ENCODE measurements at regions not wholly inside any gene's neighbourhood (a gene's known extent, or its start where the extent isn't known, plus 50 kb on each side); places are given as distances from the start of the nearest gene placed in this dataset.
"Not testable (repeated sequence)": the region's sequence is repeated elsewhere in the genome, so short reads cannot be mapped to it uniquely, and the experiment has no call there.

DNA sequence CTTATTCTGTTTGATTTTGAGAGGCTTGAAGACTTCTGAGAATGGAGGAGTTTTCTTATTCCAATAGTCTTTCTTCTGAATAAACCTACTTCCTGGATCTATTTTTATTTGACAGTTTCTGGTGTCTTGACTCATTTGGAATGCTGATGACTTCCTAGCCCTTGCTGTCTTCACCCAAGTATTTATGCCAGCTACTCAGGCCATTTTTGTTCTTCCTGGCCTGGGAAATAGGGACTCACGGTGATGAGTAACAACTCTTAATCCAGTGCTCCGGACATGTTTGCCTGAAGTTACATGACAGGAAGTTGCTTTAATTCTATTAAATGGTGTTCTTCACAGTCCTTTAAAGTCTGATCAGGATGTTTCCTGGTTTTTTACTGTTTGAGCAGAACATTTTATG lies 272.1 kb upstream of the EYS start:
- Mint-ChIP-seq H3K4me1 (ENCODE audit: low read depth) (no peaks in the 10 kb centered on the region), H3K36me3 (ENCODE audit: low read depth) (no peaks in the 10 kb centered on the region), H3K9me3 (ENCODE audit: low read depth) (peaks cover 33% of the 10 kb centered on the region), H3K4me3 (ENCODE audit: unreplicated experiment) (no peak overlapping the region), H3K27me3 (ENCODE audit: low read depth) (no peaks in the 10 kb centered on the region), H3K27ac (ENCODE audit: unreplicated experiment) (no peak overlapping the region)
- DNase-seq (ENCODE audit: low spot score) = no peak
- TF ChIP-seq, protein P1, sequence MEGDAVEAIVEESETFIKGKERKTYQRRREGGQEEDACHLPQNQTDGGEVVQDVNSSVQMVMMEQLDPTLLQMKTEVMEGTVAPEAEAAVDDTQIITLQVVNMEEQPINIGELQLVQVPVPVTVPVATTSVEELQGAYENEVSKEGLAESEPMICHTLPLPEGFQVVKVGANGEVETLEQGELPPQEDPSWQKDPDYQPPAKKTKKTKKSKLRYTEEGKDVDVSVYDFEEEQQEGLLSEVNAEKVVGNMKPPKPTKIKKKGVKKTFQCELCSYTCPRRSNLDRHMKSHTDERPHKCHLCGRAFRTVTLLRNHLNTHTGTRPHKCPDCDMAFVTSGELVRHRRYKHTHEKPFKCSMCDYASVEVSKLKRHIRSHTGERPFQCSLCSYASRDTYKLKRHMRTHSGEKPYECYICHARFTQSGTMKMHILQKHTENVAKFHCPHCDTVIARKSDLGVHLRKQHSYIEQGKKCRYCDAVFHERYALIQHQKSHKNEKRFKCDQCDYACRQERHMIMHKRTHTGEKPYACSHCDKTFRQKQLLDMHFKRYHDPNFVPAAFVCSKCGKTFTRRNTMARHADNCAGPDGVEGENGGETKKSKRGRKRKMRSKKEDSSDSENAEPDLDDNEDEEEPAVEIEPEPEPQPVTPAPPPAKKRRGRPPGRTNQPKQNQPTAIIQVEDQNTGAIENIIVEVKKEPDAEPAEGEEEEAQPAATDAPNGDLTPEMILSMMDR (IDR thresholded peaks at IDR 0.05) = no peak

DNA sequence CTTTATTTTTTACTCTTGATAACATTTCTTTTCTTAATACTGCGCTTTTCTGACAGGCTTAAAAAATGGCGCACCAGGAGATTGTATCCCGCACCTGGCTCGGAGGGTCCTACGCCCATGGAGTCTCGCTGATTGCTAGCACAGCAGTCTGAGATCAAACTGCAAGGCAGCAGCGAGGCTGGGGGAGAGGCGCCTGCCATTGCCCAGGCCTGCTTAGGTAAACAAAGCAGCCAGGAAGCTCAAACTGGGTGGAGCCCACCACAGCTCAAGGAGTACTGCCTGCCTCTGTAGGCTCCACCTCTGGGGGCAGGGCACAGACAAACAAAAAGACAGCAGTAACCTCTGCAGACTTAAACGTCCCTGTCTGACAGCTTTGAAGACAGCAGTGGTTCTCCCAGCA lies 264.2 kb upstream of the EYS start:
- H3K27ac Mint-ChIP-seq (ENCODE audit: unreplicated experiment); H3K4me3 Mint-ChIP-seq (ENCODE audit: unreplicated experiment); DNase-seq (ENCODE audit: low spot score); H3K36me3 Mint-ChIP-seq (ENCODE audit: low read depth); H3K27me3 Mint-ChIP-seq (ENCODE audit: low read depth); H3K4me1 Mint-ChIP-seq (ENCODE audit: low read depth): not testable (repeated sequence)
- peaks cover 12% of the 10 kb centered on the region for H3K9me3 Mint-ChIP-seq (ENCODE audit: low read depth)

DNA sequence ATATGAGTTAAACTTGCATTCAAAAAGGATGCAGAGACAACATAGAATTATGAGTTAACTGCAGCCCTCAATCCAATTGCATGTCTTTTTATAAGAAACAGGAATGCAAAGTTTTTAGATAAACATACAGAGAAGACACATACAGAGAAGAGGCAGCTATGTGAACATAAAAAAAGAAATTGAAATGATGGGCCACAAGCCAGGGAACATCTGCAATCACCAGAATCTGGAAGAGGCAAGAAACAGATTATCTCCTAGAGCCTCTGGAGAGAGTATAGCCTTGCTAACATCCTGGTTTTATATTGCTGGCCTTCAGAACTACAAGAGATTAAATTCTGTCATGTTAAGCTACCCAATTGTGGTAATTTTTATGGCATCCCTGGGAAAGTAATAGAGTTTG lies 257.2 kb upstream of the EYS start:
- H3K27me3 Mint-ChIP-seq (ENCODE audit: low read depth) = peaks cover 2% of the 10 kb centered on the region
- no peak overlapping the region for H3K27ac Mint-ChIP-seq (ENCODE audit: unreplicated experiment)
- H3K4me3 Mint-ChIP-seq (ENCODE audit: unreplicated experiment) = no peak overlapping the region
- DNase-seq (ENCODE audit: low spot score) = no peak
- no peaks in the 10 kb centered on the region for H3K4me1 Mint-ChIP-seq (ENCODE audit: low read depth)
- TF ChIP-seq, protein P1 (IDR thresholded peaks at IDR 0.05) = no peak
- H3K9me3 Mint-ChIP-seq (ENCODE audit: low read depth) = no peaks in the 10 kb centered on the region
- no peaks in the 10 kb centered on the region for H3K36me3 Mint-ChIP-seq (ENCODE audit: low read depth)

DNA sequence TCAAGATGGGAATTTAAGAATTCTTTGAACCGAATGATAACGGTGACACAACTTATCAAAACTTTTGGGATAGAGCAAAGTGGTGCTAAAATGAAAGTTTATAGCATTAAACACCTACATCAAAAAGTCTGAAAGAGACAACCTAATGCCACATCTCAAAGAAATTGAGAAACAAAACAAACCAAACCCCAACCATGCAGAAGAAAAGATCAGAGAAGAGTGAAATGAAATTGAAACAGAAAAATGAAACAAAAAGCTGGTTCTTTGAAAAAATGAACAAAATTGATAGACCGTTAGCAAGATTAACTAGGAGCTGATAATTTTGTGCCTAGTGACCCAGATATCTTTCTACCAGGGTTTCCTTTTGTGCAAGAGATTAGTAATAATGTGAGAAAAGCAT lies 248.0 kb upstream of the EYS start:
- peaks cover 4% of the 10 kb centered on the region for H3K27me3 Mint-ChIP-seq (ENCODE audit: low read depth)
- no peaks in the 10 kb centered on the region for H3K9me3 Mint-ChIP-seq (ENCODE audit: low read depth)
- H3K27ac Mint-ChIP-seq (ENCODE audit: unreplicated experiment) = no peak overlapping the region
- DNase-seq (ENCODE audit: low spot score) = no peak
- H3K36me3 Mint-ChIP-seq (ENCODE audit: low read depth) = no peaks in the 10 kb centered on the region
- no peaks in the 10 kb centered on the region for H3K4me1 Mint-ChIP-seq (ENCODE audit: low read depth)
- TF ChIP-seq, protein P1 (IDR thresholded peaks at IDR 0.05) = no peak
- H3K4me3 Mint-ChIP-seq (ENCODE audit: unreplicated experiment) = no peak overlapping the region

DNA sequence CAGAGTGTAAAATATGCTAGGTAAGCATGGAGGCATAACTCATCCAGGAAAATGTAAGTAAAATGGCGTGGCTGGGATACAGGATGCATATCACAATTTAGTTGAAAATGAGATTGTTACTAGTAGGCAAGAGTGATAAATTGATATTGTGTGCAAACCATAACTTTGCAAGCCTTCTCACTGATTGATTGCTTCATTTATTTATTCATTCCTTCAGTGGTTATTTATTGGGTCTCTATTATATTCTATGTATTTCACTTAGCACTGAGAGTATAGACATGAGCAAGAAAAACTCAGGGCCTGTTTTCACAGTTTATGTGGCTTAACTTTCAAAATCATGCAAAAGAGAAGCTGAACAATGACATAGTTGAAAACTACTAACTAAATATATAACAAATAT lies 241.0 kb upstream of the EYS start:
- H3K27ac Mint-ChIP-seq (ENCODE audit: unreplicated experiment) = no peak overlapping the region
- peaks cover 2% of the 10 kb centered on the region for H3K27me3 Mint-ChIP-seq (ENCODE audit: low read depth)
- DNase-seq (ENCODE audit: low spot score) = no peak
- TF ChIP-seq, protein P1 (IDR thresholded peaks at IDR 0.05) = no peak
- H3K4me1 Mint-ChIP-seq (ENCODE audit: low read depth) = no peaks in the 10 kb centered on the region
- H3K9me3 Mint-ChIP-seq (ENCODE audit: low read depth) = no peaks in the 10 kb centered on the region
- H3K36me3 Mint-ChIP-seq (ENCODE audit: low read depth) = no peaks in the 10 kb centered on the region
- H3K4me3 Mint-ChIP-seq (ENCODE audit: unreplicated experiment) = no peak overlapping the region

DNA sequence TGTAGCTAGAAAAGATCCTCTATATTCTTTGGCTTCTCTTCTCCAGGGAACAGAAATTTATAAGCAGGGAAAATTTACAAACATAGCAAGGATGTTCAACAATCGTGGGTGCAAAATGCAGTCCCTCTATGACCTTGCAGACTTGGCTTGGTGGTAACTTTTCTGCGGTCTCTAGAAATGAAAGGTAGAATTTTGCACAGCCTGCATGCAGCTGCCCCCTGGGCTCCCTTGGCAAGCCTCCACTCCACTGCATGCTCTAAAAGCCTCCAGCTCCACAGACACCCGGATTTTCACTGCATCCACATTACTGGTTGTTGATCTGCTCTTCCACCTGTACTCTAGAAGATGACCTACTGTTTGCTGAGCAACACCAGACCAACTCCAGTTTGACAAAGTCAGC lies 236.5 kb upstream of the EYS start:
- no peaks in the 10 kb centered on the region for H3K9me3 Mint-ChIP-seq (ENCODE audit: low read depth)
- no peaks in the 10 kb centered on the region for H3K36me3 Mint-ChIP-seq (ENCODE audit: low read depth)
- no peak for DNase-seq (ENCODE audit: low spot score)
- H3K4me1 Mint-ChIP-seq (ENCODE audit: low read depth) = no peaks in the 10 kb centered on the region
- no peak overlapping the region for H3K27ac Mint-ChIP-seq (ENCODE audit: unreplicated experiment)
- H3K4me3 Mint-ChIP-seq (ENCODE audit: unreplicated experiment) = no peak overlapping the region
- TF ChIP-seq, protein P1 (IDR thresholded peaks at IDR 0.05) = no peak
- H3K27me3 Mint-ChIP-seq (ENCODE audit: low read depth) = peaks cover 2% of the 10 kb centered on the region
